GM06990 (cell line): ENCODE measurements at regions not wholly inside any gene's neighbourhood (a gene's known extent, or its start where the extent isn't known, plus 50 kb on each side); places are given as distances from the start of the nearest gene placed in this dataset.
"Not testable (repeated sequence)": the region's sequence is repeated elsewhere in the genome, so short reads cannot be mapped to it uniquely, and the experiment has no call there.

Source experiments
- DNase-seq: peaks from one replicate; pipeline ENCODE4 v3.0.0-alpha.2; 2011; ENCODE audit not compliant: insufficient read length; ENCODE audit errors: extremely low read depth
- H3K27me3 ChIP-seq: replicated peaks from 2 replicates; pipeline ENCODE4 v1.6.0; 2011; ENCODE audit warnings: low read length; ENCODE audit not compliant: control insufficient read depth, insufficient read depth
- H3K36me3 ChIP-seq: 2 replicates; pipeline ENCODE4 v1.5.1; 2011; ENCODE audit warnings: low read length; ENCODE audit not compliant: control insufficient read depth, insufficient read depth
- H3K4me3 ChIP-seq: replicated peaks from 2 replicates; pipeline ENCODE4 v1.5.1; 2011; ENCODE audit warnings: low read depth, mild to moderate bottlenecking, control low read depth, low read length
- TF ChIP-seq, protein P1 (sequence below): IDR thresholded peaks from 2 replicates; pipeline ENCODE4 v1.5.1; 2011; ENCODE audit warnings: low read length, control low read depth, mild to moderate bottlenecking, inconsistent platforms; ENCODE audit not compliant: insufficient read depth, poor library complexity, severe bottlenecking

DNA sequence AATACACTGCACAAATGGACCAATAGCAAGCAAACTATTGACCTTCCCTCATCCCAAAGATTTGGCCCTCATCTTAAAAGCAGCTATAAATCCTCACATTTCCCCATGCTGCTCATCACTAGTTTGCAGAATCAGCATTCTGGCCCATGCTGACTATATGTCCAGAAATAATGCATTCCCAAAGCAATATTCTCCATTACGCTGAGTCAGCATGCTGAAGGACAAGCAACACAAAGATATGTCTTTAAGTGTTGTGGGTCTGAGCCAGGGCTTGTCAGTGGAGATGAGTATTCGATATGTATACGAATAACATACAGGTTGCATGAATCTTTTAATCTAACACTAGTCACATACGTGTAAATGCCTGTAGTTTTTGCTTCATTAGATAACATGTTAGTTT is 1045.0 kb upstream of the DDX18 start:
- Histone ChIP-seq H3K27me3 (no peaks in the 10 kb centered on the region), H3K4me3 (no peak overlapping the region), H3K36me3 (no peaks in the 10 kb centered on the region)
- no peak for DNase-seq
- TF ChIP-seq, protein P1, sequence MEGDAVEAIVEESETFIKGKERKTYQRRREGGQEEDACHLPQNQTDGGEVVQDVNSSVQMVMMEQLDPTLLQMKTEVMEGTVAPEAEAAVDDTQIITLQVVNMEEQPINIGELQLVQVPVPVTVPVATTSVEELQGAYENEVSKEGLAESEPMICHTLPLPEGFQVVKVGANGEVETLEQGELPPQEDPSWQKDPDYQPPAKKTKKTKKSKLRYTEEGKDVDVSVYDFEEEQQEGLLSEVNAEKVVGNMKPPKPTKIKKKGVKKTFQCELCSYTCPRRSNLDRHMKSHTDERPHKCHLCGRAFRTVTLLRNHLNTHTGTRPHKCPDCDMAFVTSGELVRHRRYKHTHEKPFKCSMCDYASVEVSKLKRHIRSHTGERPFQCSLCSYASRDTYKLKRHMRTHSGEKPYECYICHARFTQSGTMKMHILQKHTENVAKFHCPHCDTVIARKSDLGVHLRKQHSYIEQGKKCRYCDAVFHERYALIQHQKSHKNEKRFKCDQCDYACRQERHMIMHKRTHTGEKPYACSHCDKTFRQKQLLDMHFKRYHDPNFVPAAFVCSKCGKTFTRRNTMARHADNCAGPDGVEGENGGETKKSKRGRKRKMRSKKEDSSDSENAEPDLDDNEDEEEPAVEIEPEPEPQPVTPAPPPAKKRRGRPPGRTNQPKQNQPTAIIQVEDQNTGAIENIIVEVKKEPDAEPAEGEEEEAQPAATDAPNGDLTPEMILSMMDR, result no peak

DNA sequence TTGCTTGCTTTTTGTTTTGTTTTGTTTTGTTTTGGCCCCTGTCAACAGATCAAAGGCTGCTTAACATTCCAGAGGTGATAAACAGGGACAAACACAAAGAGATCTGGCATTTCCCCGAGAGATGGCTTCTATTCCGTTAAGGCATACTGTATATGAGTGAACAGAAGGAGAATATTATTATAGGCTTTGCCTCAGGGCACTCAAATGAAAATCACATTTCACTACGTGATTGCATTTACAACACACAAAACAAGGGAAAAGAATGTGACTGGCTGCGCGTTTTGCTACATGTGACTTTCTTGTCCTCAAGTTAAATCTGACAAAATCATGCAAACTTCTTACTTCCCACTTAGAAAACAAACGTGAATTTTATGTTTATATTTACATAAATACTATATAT is 1037.9 kb upstream of the DDX18 start:
- TF ChIP-seq, protein P1, result no peak
- Histone ChIP-seq H3K36me3 (no peaks in the 10 kb centered on the region), H3K4me3 (no peak overlapping the region)

DNA sequence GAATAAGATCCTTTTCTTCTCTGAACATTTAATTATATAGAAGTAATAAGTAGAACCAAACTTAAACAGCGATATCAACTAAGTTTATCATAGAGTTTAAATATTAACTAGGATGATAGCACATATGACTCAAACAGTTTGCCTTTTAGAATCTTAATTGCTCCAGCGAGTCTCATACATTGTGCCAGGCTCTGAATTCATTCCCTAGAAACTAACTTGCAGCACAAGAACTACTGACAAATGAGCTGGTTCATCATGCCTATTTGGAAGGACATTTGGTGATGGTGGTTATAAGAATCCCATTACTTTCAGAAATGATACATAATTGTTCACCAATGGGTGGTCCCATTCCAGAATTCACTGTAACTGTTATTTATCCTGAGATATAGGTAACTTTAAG is 1026.6 kb upstream of the DDX18 start:
- no peaks in the 10 kb centered on the region for H3K27me3 ChIP-seq
- TF ChIP-seq, protein P1, result no peak
- no peak for DNase-seq
- no peak overlapping the region for H3K4me3 ChIP-seq
- no peaks in the 10 kb centered on the region for H3K36me3 ChIP-seq

More for the DNA sequence above, 1037.9 kb upstream of the DDX18 start:
- H3K27me3 ChIP-seq, result no peaks in the 10 kb centered on the region
- DNase-seq, result no peak

DNA sequence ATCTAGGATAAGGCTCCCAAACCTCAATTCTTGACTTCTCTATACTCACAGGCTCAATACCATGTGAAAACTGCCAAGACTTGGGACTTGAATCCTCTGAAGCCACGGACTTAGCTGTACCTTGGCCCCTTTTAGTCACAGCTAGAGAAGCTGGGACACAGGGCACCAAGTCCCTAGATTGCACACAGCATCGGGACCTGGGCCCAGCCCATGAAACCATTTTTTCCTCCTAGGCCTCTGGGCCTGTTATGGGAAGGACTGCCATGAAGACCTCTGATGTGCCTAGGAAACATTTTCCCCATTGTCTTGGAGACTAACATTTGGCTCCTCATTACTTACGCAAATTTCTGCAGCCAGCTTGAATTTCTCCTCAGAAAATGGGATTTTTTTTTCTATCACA is 1011.8 kb upstream of the DDX18 start:
- Histone ChIP-seq H3K4me3 (no peak overlapping the region), H3K27me3 (no peaks in the 10 kb centered on the region), H3K36me3 (no peaks in the 10 kb centered on the region)
- TF ChIP-seq, protein P1, result no peak
- no peak for DNase-seq

DNA sequence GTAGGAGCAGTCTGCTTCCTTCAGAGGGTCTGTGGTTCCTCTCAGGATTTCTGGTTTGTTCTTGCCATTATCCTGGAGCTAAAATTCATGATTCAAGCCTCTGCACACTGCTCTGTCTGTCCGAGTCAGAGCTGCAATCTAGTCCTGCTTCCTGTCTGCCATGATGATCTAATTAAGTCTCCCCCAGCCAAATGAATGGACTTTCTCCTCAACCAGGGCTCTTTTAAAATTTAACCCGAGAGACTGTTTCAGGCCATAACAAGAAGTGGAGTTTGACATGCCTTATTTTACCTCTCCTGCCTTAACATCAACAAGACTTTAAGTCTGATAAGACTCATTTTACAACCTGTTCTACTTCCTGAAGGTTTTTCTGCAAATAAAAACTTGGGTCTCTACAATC is 1009.6 kb upstream of the DDX18 start:
- TF ChIP-seq, protein P1, result no peak
- H3K4me3 ChIP-seq, result no peak overlapping the region
- no peak for DNase-seq

DNA sequence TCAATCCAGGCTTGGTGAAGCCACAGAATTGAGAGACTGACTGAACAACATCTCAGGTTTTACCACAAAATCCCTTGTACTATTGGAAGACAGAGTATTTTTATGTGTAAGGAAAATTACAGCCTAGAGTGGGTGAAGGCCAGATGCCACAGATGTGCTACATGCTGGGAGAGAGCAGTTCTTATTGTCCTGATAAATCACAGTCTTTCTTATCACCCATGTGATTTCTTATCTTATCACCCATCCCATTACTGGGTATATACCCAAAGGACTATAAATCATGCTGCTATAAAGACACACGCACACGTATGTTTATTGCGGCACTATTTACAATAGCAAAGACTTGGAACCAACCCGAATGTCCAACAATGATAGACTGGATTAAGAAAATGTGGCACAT is 1008.0 kb upstream of the DDX18 start:
- H3K27me3 ChIP-seq, H3K36me3 ChIP-seq, H3K4me3 ChIP-seq, DNase-seq: not testable (repeated sequence)

More for the DNA sequence above, 1009.6 kb upstream of the DDX18 start:
- Histone ChIP-seq H3K36me3 (no peaks in the 10 kb centered on the region), H3K27me3 (no peaks in the 10 kb centered on the region)
